LNCaP clone FGC (cell line): ENCODE measurements at regions not wholly inside any gene's neighbourhood (a gene's known extent, or its start where the extent isn't known, plus 50 kb on each side); places are given as distances from the start of the nearest gene placed in this dataset.

Experiments
- DNase-seq: peaks from one replicate; pipeline ENCODE4 v3.0.0-alpha.2; 2011; ENCODE audit warnings: low read depth
- H3K4me3 ChIP-seq: 2 replicates; pipeline ENCODE4 v1.5.1; 2011; ENCODE audit warnings: mild to moderate bottlenecking, low read depth, low read length, control low read depth
- TF ChIP-seq, protein P1 (sequence below): IDR thresholded peaks from 2 replicates; pipeline ENCODE4 v1.5.1; 2012; ENCODE audit warnings: mild to moderate bottlenecking; ENCODE audit not compliant: control insufficient read depth, insufficient read depth; ENCODE audit errors: extremely low read depth

DNA sequence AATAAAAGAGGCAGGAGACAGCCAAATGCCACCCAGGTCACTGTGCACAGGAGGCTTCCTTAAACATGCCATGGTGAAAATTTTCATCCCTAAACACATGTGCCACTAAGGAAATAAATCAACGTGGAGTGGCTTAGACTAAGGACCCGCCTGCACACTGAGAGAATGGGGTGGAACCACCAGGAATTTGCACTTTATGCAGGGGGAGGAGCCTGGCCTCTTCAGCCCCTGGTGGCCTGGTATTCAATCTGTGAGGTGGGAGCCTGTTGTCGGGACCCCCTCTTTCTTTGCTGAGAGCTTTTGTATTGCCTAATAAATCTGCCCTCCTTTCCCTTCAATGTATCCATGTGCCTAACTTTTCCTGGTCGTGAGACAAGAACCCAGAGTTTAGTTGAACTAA, 204.6 kb upstream of the NRP1 start:
- TF ChIP-seq, protein P1, sequence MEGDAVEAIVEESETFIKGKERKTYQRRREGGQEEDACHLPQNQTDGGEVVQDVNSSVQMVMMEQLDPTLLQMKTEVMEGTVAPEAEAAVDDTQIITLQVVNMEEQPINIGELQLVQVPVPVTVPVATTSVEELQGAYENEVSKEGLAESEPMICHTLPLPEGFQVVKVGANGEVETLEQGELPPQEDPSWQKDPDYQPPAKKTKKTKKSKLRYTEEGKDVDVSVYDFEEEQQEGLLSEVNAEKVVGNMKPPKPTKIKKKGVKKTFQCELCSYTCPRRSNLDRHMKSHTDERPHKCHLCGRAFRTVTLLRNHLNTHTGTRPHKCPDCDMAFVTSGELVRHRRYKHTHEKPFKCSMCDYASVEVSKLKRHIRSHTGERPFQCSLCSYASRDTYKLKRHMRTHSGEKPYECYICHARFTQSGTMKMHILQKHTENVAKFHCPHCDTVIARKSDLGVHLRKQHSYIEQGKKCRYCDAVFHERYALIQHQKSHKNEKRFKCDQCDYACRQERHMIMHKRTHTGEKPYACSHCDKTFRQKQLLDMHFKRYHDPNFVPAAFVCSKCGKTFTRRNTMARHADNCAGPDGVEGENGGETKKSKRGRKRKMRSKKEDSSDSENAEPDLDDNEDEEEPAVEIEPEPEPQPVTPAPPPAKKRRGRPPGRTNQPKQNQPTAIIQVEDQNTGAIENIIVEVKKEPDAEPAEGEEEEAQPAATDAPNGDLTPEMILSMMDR, result no peak
- H3K4me3 ChIP-seq, result no peak overlapping the region
- no peak for DNase-seq

DNA sequence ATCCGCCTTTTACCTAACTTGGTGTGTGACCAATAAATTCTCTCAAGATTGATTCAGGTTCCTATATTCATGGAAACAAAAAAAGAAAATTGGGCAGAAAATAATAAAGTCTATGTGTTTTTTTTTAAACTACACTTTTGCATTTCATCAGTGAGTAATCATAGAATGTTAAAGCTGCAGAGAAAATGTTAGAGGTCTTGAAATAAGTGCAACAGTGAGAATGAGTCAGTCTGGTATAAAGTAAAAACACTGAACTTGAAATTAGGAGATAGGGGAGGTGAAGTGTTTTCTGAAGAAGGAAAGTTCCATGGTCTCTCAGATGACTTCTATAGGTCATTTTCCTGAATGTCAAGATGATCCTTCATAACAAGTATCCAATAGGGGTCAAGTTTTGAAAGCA, 202.6 kb upstream of the NRP1 start:
- TF ChIP-seq, protein P1, result no peak
- no peak overlapping the region for H3K4me3 ChIP-seq
- DNase-seq, result no peak

DNA sequence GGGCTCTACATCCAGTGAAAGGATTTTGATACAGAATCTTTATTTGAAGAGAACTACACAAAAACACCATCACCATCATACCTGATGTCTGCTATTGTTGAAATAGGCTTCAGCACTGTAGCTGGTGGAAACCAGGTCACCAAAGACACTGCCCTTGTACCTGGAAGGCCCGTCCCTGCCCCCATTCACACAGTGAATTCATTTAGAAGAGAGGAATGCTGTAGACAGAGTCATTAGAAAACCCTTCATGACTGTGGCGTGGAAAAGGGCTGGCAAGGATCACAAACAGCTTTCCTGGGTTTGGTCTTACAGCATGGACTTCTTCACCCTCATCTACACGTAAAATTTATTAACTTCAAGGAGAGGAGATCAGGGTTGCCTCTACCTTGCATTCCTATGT, 202.0 kb upstream of the NRP1 start:
- DNase-seq, result no peak
- H3K4me3 ChIP-seq, result no peak overlapping the region
- TF ChIP-seq, protein P1, result no peak

DNA sequence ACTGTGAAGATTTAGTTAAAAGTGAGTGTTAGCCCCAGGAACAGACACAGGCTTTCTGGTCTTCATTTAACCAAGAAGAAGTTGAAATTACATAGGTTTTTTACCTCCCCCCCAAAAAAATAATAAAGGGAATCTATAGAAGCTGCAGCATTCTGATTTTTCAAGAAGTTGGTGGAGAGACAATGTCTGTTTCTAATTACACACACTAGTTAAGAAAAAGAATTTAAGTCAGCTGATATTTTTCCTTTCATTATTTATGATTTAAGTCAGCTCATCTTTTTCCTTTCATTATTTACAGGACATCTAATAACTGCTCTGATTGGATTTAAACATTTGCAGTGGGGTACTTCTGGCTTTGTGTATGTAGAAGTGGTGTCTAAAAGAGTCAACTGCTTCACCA, 201.4 kb upstream of the NRP1 start:
- DNase-seq, result no peak
- TF ChIP-seq, protein P1, result no peak
- no peak overlapping the region for H3K4me3 ChIP-seq

DNA sequence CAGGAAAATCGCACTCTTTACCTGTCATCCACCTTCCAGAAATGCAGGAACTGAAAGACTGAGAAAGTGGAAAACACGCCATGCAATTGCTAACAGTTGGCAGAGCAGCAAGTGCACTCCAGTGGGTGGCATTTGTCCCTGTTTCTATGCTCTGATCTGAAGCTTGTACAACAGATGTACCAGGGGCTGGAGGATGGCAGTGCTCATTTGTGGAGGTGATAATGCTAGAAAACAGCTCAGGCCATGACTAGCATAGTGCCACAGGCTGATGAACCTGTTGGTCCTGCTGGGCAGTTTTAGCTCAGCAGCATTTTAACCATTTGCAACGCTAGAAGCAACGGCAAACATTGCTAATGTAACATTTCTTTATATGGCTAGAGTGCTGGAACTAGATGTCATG, 199.9 kb upstream of the NRP1 start:
- peak; percentile 68 for DNase-seq
- TF ChIP-seq, protein P1, result no peak
- H3K4me3 ChIP-seq, result no peak overlapping the region

DNA sequence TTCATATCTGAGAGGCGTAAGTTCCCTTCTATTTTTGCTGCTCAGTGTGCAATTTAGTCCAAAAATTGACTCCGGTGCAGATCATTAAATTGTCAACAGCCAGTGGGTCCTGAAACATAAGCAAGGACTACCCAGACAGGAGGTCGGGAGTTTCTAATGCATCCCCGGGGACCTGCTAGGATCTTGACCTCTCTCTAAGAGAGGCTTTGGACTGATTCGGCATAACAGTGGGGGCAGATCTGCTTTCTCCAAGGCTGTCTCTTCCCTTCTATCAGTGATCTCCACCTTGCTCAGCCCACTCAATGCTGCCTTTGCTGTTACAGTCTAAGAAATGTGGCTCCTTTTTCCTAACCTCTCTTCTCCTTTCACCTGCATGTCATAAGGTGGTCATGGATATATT, 199.1 kb upstream of the NRP1 start:
- no peak for DNase-seq

DNA sequence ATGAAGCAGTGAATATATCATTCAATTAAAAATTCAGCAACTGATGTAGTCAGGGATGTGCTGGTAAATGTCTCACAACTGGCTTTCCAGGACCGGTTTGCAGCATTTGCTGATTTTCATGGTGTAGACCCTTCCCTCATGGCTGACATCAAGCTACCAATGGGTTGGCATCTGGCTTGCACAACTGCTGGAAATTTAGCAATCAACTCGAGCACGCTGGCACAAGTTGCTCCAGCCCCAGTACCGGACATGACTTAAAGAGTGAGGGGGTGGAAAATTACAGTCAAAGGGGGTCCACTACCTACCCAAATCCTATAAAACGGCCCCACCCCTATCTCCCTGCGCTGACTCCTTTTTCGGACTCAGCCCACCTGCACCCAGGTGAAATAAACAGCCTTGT, 198.4 kb upstream of the NRP1 start:
- TF ChIP-seq, protein P1, result no peak
- DNase-seq, result no peak
- H3K4me3 ChIP-seq, result no peak overlapping the region

More for the DNA sequence above, 199.1 kb upstream of the NRP1 start:
- TF ChIP-seq, protein P1, result no peak
- no peak overlapping the region for H3K4me3 ChIP-seq
